ENCODE measurements at regions not wholly inside any gene's neighbourhood (a gene's known extent, or its start where the extent isn't known, plus 50 kb on each side); places are given as distances from the start of the nearest gene placed in this dataset.
"Not testable (repeated sequence)": the region's sequence is repeated elsewhere in the genome, so short reads cannot be mapped to it uniquely, and the experiment has no call there.

GRCh38 chr4:9659678-9660077 is 121.8 kb upstream of the DRD5 start:
- H3K4me1 ChIP-seq; H3K27me3 ChIP-seq (replicated peaks; ENCODE audit: control insufficient read depth, insufficient read depth, low read length); H3K4me1 Mint-ChIP-seq (ENCODE audit: low read depth, unreplicated experiment); H3K4me3 ChIP-seq (ENCODE audit: low read depth, low read length); H3K36me3 ChIP-seq (ENCODE audit: control insufficient read depth, insufficient read depth, low read length); CTCF ChIA-PET; H3K27ac Mint-ChIP-seq (ENCODE audit: unreplicated experiment); H3K9me3 ChIP-seq; POLR2A ChIA-PET; H3K9me3 Mint-ChIP-seq (ENCODE audit: unreplicated experiment); H3K27me3 Mint-ChIP-seq (ENCODE audit: insufficient read depth, unreplicated experiment); H3K36me3 Mint-ChIP-seq (ENCODE audit: insufficient read depth, unreplicated experiment); H3K4me3 Mint-ChIP-seq (ENCODE audit: unreplicated experiment); BruUV-seq (replicated peaks): not testable (repeated sequence)
- DNase-seq, result peak in 1 of 2 experiments; percentile 14
- intact Hi-C loops (cut with micrococcal nuclease; ENCODE audit: unreplicated experiment), result loop anchor here (1.0 kb wide), 1 partner anchor 127 kb away; no protein-coding TSS in a partner anchor
- TF ChIP-seq CTCF (IDR thresholded peaks at IDR 0.05; ENCODE audit: insufficient read depth in 1 of 2, low read depth in 1 of 2, low read length in 1 of 2, severe bottlenecking in 1 of 2, unreplicated experiment in 1 of 2), result peak in 1 of 2 experiments; percentile 29

- H3K9me3 Mint-ChIP-seq (ENCODE audit: unreplicated experiment); POLR2A ChIA-PET; H3K4me1 Mint-ChIP-seq (ENCODE audit: low read depth, unreplicated experiment); H3K36me3 ChIP-seq (ENCODE audit: control insufficient read depth, insufficient read depth, low read length); CTCF ChIA-PET; H3K4me1 ChIP-seq; H3K27ac Mint-ChIP-seq (ENCODE audit: unreplicated experiment); H3K27me3 Mint-ChIP-seq (ENCODE audit: insufficient read depth, unreplicated experiment); H3K4me3 ChIP-seq (ENCODE audit: low read depth, low read length); H3K9me3 ChIP-seq; H3K36me3 Mint-ChIP-seq (ENCODE audit: insufficient read depth, unreplicated experiment); intact Hi-C loops (cut with micrococcal nuclease; ENCODE audit: unreplicated experiment); BruUV-seq (replicated peaks); H3K27me3 ChIP-seq (replicated peaks; ENCODE audit: control insufficient read depth, insufficient read depth, low read length); DNase-seq; H3K4me3 Mint-ChIP-seq (ENCODE audit: unreplicated experiment): not testable (repeated sequence)
These were observed 120.5 kb upstream of the DRD5 start for GRCh38 chr4:9660955-9661354.

- BruUV-seq (replicated peaks); H3K4me3 Mint-ChIP-seq (ENCODE audit: unreplicated experiment); H3K9me3 Mint-ChIP-seq (ENCODE audit: unreplicated experiment); CTCF ChIA-PET; H3K36me3 ChIP-seq (ENCODE audit: control insufficient read depth, insufficient read depth, low read length); intact Hi-C loops (cut with micrococcal nuclease; ENCODE audit: unreplicated experiment); H3K27ac Mint-ChIP-seq (ENCODE audit: unreplicated experiment); H3K4me1 Mint-ChIP-seq (ENCODE audit: low read depth, unreplicated experiment); POLR2A ChIA-PET; H3K27me3 Mint-ChIP-seq (ENCODE audit: insufficient read depth, unreplicated experiment); DNase-seq; H3K4me3 ChIP-seq (ENCODE audit: low read depth, low read length); H3K9me3 ChIP-seq; H3K4me1 ChIP-seq; H3K36me3 Mint-ChIP-seq (ENCODE audit: insufficient read depth, unreplicated experiment); H3K27me3 ChIP-seq (replicated peaks; ENCODE audit: control insufficient read depth, insufficient read depth, low read length): not testable (repeated sequence)
These were observed 110.7 kb upstream of the DRD5 start for GRCh38 chr4:9670725-9671124.

- intact Hi-C loops (cut with micrococcal nuclease; ENCODE audit: unreplicated experiment); CTCF ChIA-PET; H3K9me3 ChIP-seq; H3K4me3 ChIP-seq (ENCODE audit: low read depth, low read length); H3K27me3 Mint-ChIP-seq (ENCODE audit: insufficient read depth, unreplicated experiment); H3K27me3 ChIP-seq (replicated peaks; ENCODE audit: control insufficient read depth, insufficient read depth, low read length); H3K4me1 ChIP-seq; H3K9me3 Mint-ChIP-seq (ENCODE audit: unreplicated experiment); BruUV-seq (replicated peaks); H3K36me3 Mint-ChIP-seq (ENCODE audit: insufficient read depth, unreplicated experiment); H3K36me3 ChIP-seq (ENCODE audit: control insufficient read depth, insufficient read depth, low read length); H3K4me3 Mint-ChIP-seq (ENCODE audit: unreplicated experiment); H3K4me1 Mint-ChIP-seq (ENCODE audit: low read depth, unreplicated experiment); H3K27ac Mint-ChIP-seq (ENCODE audit: unreplicated experiment); DNase-seq; POLR2A ChIA-PET: not testable (repeated sequence)
These were observed 104.1 kb upstream of the DRD5 start for GRCh38 chr4:9677357-9677756.

Data from Caco-2 (cell line).